ENCODE measurements at regions not wholly inside any gene's neighbourhood (a gene's known extent, or its start where the extent isn't known, plus 50 kb on each side); places are given as distances from the start of the nearest gene placed in this dataset.

GRCh38 chr21:38912102-38912629 is 106.4 kb downstream of the ETS2 start:
- no peak for TF ChIP-seq CTCF (IDR thresholded peaks at IDR 0.05)
- no peak for TF ChIP-seq POLR2A (IDR thresholded peaks at IDR 0.05)

Data from body of pancreas (tissue), 4 donors.